ENCODE measurements at regions not wholly inside any gene's neighbourhood (a gene's known extent, or its start where the extent isn't known, plus 50 kb on each side); places are given as distances from the start of the nearest gene placed in this dataset.

- TF ChIP-seq HIC1 (tag by site-specific recombination; IDR thresholded peaks at IDR 0.05) (no peak), KLF10 (tag by site-specific recombination; IDR thresholded peaks at IDR 0.05) (no peak), FEZF1 (tag by site-specific recombination; IDR thresholded peaks at IDR 0.05) (no peak), ZNF366 (tag by site-specific recombination; conservative IDR thresholded peaks at IDR 0.05) (no peak), ZNF624 (tag by site-specific recombination; IDR thresholded peaks at IDR 0.05) (no peak)
These were observed 701.3 kb upstream of the KLHL1 start (continued) for GRCh38 chr13:70809588-70809987.

- no peaks in the 10 kb centered on the region for H3K36me3 ChIP-seq (ENCODE audit: control insufficient read depth in 2 of 2, insufficient read depth in 1 of 2, low read length in 2 of 2)
- H3K4me1 ChIP-seq (ENCODE audit: control insufficient read depth, insufficient read depth, low read length) = no peaks in the 10 kb centered on the region
- no peak overlapping the region for H3K27ac ChIP-seq (ENCODE audit: extremely low read depth, low read depth, low read length)
- POLR2A ChIA-PET = no interaction called here
- CTCF ChIA-PET = no interaction called here
- no peaks in the 10 kb centered on the region for H3K9me3 ChIP-seq (ENCODE audit: control insufficient read depth, insufficient read depth, low read depth, low read length)
- TF ChIP-seq HOXD13 (CRISPR knock-in tag; IDR thresholded peaks at IDR 0.05; ENCODE audit: borderline replicate concordance) (no peak), OVOL3 (tag by site-specific recombination; IDR thresholded peaks at IDR 0.05) (no peak), ZNF221 (tag by site-specific recombination; IDR thresholded peaks at IDR 0.05; ENCODE audit: borderline replicate concordance) (no peak), ZNF24 (tag by site-specific recombination; IDR thresholded peaks at IDR 0.05) (no peak), REPIN1 (tag by site-specific recombination; IDR thresholded peaks at IDR 0.05; ENCODE audit: low read depth) (no peak), ZNF560 (tag by site-specific recombination; IDR thresholded peaks at IDR 0.05; ENCODE audit: borderline replicate concordance) (no peak), ZNF48 (tag by site-specific recombination; IDR thresholded peaks at IDR 0.05) (no peak), ZNF416 (tag by site-specific recombination; IDR thresholded peaks at IDR 0.05) (no peak)
- TF ChIP-seq, protein P1, sequence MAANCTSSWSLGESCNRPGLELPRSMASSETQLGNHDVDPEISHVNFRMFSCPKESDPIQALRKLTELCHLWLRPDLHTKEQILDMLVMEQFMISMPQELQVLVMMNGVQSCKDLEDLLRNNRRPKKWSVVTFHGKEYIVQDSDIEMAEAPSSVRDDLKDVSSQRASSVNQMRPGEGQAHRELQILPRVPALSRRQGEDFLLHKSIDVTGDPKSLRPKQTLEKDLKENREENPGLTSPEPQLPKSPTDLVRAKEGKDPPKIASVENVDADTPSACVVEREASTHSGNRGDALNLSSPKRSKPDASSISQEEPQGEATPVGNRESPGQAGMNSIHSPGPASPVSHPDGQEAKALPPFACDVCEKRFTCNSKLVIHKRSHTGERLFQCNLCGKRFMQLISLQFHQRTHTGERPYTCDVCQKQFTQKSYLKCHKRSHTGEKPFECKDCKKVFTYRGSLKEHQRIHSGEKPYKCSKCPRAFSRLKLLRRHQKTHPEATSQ (tag by site-specific recombination; IDR thresholded peaks at IDR 0.05) = no peak
- no peak overlapping the region for H3K4me3 ChIP-seq (ENCODE audit: low read depth, low read length)
These were observed 690.1 kb upstream of the KLHL1 start for GRCh38 chr13:70798385-70798784.

GRCh38 chr13:70795484-70795883 lies 687.2 kb upstream of the KLHL1 start:
- TF ChIP-seq PRDM6 (tag by site-specific recombination; IDR thresholded peaks at IDR 0.05) = no peak
- TF ChIP-seq ZNF596 (tag by site-specific recombination; IDR thresholded peaks at IDR 0.05) = peak; percentile 66; the same call in 1 of the 2 replicates
- no peaks in the 10 kb centered on the region for H3K4me1 ChIP-seq (ENCODE audit: control insufficient read depth, insufficient read depth, low read length)
- no peaks in the 10 kb centered on the region for H3K36me3 ChIP-seq (ENCODE audit: control insufficient read depth in 2 of 2, insufficient read depth in 1 of 2, low read length in 2 of 2)
- no peak overlapping the region for H3K27ac ChIP-seq (ENCODE audit: extremely low read depth, low read depth, low read length)
- POLR2A ChIA-PET = no interaction called here
- no peaks in the 10 kb centered on the region for H3K9me3 ChIP-seq (ENCODE audit: control insufficient read depth, insufficient read depth, low read depth, low read length)
- H3K4me3 ChIP-seq (ENCODE audit: low read depth, low read length) = no peak overlapping the region
- CTCF ChIA-PET = no interaction called here

DNA sequence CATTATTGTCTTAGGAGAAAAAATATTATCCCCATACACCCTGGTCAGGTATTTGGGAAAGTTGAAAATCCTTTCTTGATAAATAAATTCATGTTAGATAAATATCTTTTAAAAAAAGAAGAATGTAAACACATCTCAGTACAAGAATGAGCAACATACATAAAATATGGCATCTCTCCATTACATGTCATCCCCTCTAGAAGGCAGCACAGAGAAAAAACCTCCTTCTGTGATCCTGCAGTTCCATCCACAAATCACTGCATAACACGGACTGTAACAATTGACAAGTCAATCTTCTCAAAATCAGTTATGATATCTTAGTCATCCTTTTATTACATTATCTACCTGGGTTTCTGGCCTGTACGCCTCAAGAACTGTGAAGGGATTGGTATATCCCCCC lies 683.9 kb upstream of the KLHL1 start:
- Histone ChIP-seq H3K27ac (ENCODE audit: extremely low read depth, low read depth, low read length) (no peak overlapping the region), H3K36me3 (ENCODE audit: control insufficient read depth in 2 of 2, insufficient read depth in 1 of 2, low read length in 2 of 2) (no peaks in the 10 kb centered on the region), H3K4me1 (ENCODE audit: control insufficient read depth, insufficient read depth, low read length) (no peaks in the 10 kb centered on the region), H3K9me3 (ENCODE audit: control insufficient read depth, insufficient read depth, low read depth, low read length) (no peaks in the 10 kb centered on the region), H3K4me3 (ENCODE audit: low read depth, low read length) (no peak overlapping the region)
- ChIA-PET CTCF (interaction anchor here (0.6 kb wide), 1 partner anchor 11 kb away, joined by 3 read pairs; no protein-coding TSS in a partner anchor), POLR2A (no interaction called here)
- TF ChIP-seq ZNF621 (tag by site-specific recombination; IDR thresholded peaks at IDR 0.05) (no peak), ZNF544 (tag by site-specific recombination; IDR thresholded peaks at IDR 0.05) (no peak), ZNF658 (tag by site-specific recombination; IDR thresholded peaks at IDR 0.05) (no peak), ZNF221 (tag by site-specific recombination; IDR thresholded peaks at IDR 0.05; ENCODE audit: borderline replicate concordance) (no peak), SP2 (tag by site-specific recombination; IDR thresholded peaks at IDR 0.05) (no peak), ZNF768 (tag by site-specific recombination; IDR thresholded peaks at IDR 0.05) (no peak), ZFP3 (tag by site-specific recombination; IDR thresholded peaks at IDR 0.05; ENCODE audit: low read depth) (no peak), ZEB2 (tag by site-specific recombination; IDR thresholded peaks at IDR 0.05) (no peak), ZNF624 (tag by site-specific recombination; IDR thresholded peaks at IDR 0.05) (no peak)

Measured in HEK293 (cell line).